Lower leg skin (tissue), 3 donors: ENCODE measurements at regions not wholly inside any gene's neighbourhood (a gene's known extent, or its start where the extent isn't known, plus 50 kb on each side); places are given as distances from the start of the nearest gene placed in this dataset.
"Not testable (repeated sequence)": the region's sequence is repeated elsewhere in the genome, so short reads cannot be mapped to it uniquely, and the experiment has no call there.

Experiments
- POLR2A ChIP-seq, 2 donors: fragments of 450-650 bp; IDR thresholded peaks; one replicate each; pipeline ENCODE4 v1.6.1; 2016 to 2017; ENCODE audit warnings: antibody characterized with exemption in 2 of 2, mild to moderate bottlenecking in 1 of 2, moderate library complexity in 1 of 2
- TF ChIP-seq, protein P1 (sequence below), 3 donors: fragments of 450-650 bp; IDR thresholded peaks; one replicate each; pipeline ENCODE4 v1.5.1; 2016; ENCODE audit warnings: antibody characterized with exemption in 3 of 3, mild to moderate bottlenecking in 3 of 3, moderate library complexity in 2 of 3

DNA sequence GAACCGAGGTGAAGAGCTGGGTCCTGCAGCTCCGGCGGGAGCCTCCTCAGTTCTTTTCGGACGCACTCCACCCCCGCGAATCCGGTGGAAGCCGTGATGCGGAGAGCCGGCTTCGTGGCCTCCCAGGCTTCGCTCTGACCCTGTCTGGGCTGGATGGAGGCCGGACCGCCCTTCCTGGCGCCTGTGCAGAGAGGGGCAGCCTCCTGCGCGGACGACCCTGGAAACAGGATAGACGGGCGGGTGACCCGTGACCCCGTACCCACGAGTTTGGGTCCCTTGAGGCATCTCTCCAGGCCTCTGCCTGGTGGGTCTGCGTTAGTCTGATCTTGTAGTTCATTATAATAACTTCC is 136.0 kb downstream of the FOXD4L6 start:
- not testable (repeated sequence) for TF ChIP-seq POLR2A (IDR thresholded peaks at IDR 0.05)
- TF ChIP-seq, protein P1, sequence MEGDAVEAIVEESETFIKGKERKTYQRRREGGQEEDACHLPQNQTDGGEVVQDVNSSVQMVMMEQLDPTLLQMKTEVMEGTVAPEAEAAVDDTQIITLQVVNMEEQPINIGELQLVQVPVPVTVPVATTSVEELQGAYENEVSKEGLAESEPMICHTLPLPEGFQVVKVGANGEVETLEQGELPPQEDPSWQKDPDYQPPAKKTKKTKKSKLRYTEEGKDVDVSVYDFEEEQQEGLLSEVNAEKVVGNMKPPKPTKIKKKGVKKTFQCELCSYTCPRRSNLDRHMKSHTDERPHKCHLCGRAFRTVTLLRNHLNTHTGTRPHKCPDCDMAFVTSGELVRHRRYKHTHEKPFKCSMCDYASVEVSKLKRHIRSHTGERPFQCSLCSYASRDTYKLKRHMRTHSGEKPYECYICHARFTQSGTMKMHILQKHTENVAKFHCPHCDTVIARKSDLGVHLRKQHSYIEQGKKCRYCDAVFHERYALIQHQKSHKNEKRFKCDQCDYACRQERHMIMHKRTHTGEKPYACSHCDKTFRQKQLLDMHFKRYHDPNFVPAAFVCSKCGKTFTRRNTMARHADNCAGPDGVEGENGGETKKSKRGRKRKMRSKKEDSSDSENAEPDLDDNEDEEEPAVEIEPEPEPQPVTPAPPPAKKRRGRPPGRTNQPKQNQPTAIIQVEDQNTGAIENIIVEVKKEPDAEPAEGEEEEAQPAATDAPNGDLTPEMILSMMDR (IDR thresholded peaks at IDR 0.05): not testable (repeated sequence)
